T-helper 1 cell (primary cell): ENCODE measurements at regions not wholly inside any gene's neighbourhood (a gene's known extent, or its start where the extent isn't known, plus 50 kb on each side); places are given as distances from the start of the nearest gene placed in this dataset.
"Not testable (repeated sequence)": the region's sequence is repeated elsewhere in the genome, so short reads cannot be mapped to it uniquely, and the experiment has no call there.

ENCODE experiments used
- DNase-seq, 5 donors: peaks; one replicate each; pipeline ENCODE4 v3.0.0-alpha.2; 2012 to 2020

DNA sequence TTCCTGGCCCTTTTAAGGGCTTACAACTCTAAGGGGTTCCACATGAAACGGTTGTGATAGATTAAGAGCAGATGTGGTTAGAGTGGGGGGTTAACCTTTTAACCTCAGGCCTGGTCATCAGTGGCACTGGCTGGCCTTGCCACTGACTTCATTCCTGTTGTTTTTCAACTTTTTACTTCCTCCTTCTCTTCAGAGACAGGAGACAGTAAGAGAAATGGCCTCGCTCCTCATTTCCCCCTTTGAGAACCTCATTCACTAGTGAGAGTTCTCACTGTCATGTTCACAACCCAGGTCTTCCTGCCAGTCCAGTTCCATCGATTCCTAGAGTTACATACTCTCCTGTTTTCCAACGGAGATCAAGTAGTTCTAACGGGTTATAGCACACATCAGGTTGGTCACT is 101.6 kb upstream of the SLC1A4 start:
- no peak for DNase-seq

DNA sequence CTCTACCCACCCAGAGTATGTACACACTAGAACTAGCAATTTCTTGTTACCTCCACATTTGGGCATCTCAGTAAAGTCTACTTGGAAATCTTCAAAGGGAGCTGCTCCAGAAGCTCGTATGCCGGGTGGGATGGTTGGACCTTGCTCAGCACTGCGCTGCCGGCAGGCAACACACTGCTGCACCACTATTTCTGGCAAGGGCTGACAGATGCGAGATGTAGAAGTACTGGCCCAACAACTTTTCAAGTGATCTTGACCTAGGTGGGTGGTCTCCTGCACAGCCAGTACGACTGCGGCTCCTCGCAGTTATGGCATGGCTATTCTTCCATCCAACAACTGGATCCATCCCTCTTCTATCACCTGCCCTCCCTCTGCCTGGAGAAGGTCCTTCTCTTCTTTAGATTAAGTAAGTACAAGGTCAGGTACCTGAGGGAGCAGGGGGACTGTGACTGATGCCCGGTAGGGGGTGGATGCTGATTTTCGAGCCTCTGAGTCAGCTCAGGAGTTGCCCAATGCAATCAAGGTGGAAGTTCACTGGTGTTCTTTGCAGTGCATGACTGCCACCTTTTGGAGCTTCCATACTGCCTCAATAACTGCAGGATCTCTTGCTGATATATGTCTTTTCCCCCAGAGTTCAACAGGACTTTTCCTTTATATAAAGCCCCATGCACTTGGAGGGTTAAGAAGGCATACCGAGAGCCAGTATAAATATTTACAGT is 100.4 kb upstream of the SLC1A4 start:
- no peak for DNase-seq

DNA sequence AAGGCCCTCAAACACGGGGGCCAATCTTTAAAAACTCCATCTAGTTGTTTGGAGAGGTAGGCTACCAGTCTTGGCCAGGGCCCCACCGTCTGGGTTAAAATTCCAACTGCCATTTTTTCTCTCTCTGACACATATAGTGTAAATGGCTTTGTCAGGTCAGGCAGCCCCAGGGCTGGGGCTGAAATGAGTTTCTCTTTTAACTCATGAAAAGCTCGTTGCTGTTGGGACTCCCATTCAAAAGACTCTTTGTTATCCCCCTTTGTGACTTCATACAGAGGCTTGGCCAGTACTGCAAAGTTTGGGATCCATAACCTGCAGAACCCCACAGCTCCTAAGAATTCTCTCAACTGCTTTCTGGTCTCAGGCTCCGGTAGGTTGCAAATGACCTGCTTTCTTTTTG is 99.4 kb upstream of the SLC1A4 start:
- no peak for DNase-seq

DNA sequence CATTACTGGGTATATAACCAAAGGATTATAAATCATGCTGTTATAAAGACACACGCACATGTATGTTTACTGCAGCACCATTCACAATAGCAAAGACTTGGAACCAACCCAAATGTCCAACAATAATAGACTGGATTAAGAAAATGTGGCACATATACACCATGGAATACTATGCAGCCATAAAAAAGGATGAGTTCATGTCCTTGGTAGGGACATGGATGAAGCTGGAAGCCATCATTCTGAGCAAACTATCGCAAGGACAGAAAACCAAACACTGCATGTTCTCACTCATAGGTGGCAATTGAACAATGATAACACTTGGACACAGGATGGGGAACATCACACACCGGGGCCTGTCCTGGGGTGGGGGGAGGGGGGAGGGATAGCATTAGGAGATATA is 92.6 kb upstream of the SLC1A4 start:
- not testable (repeated sequence) for DNase-seq

DNA sequence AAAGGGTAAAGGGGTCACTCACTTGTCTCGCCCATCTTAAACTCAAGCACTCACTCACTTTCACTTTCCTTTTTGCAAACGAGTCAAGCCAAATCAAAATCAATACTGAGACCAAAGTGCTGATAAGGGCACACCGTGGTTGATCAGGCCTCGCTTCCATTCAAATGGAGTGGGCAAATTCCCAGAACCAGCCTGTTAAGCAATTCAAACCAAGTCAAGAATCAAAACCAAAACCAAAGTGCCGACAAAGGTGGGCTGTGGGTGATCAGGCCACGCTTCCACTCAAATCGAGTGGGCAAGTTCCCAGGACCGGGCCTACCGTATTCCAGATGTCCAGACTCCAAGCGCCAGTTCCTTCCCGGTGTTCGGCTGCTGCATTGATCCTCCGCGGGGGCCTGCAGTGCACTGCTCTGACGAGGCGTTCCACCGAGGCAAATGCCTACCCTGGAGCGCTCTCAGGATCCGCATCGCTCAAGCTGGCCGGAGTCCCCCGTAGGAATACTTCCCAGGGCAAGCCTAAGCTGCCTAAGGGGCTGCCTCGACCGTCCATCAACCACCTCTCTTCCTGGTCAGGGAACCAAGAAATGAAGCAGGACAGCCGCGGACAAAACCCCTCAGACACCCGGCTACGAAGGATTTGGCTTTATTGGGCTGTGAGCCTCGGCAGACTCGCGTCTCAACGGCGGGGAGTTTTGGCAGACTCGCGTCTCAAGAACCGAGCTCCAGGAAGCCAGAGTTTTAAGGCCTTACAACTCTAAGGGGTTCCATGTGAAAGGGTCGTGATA is 89.9 kb upstream of the SLC1A4 start:
- DNase-seq, result no peak

DNA sequence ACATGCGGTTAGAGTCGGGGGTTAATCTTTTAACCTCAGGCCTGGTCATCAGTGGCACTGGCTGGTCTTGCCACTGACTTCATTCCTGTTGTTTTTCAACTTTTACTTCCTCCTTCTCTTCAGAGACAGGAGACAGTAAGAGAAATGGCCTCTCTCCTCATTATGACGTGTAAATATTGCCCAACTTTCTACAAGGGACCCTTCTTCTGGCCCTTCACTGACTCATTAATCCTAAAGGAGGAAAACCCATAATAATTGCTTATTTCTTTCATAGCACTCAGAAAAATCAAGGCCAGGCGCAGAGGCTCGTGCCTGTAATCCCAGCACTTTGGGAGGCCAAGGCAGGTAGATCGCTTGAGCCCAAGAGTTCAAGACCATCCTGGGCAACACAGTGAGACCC is 89.3 kb upstream of the SLC1A4 start:
- DNase-seq, result not testable (repeated sequence)

DNA sequence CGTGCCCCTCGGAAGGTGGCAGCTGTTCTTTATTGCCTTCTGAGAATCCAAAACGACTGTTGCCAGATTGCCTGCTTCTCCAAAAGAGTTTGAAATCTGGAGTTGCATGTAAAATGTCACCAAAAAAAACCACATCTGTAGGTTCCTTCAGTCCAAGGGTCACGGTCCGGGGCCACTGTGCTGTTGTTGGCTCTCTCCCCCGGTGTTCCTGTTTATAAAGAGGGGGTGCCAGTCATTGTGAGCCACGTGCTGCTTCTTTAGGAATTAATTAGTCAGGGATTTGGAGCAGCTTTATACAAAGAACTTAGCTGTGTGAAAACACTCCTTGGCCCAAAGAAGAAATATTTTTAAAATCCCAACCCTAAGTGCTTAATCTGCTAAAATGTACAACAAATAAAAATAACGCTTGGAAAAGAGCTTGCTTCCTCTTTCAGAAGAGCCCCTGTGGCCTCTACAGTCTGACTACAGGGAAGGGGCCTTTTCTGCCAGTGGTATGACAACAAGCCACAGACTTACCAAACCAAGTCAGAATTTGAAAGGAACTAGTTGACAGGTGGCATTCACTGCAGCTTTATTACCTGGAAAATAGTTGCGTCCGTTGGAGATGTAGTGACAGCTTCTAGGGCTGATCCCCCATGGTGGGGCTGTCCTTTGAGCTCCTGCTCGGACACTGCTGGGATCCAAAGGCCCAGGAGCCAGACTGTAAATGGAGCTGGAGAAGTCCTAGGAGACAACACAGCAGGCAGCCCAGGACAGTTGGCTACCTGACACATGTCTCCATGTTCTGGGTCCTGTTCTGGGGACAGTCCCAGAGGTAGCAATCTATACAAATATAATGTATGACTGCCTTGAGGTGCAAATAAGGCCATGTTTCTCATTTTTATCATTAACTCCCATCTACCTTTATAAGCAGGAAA is 84.5 kb upstream of the SLC1A4 start:
- no peak for DNase-seq

DNA sequence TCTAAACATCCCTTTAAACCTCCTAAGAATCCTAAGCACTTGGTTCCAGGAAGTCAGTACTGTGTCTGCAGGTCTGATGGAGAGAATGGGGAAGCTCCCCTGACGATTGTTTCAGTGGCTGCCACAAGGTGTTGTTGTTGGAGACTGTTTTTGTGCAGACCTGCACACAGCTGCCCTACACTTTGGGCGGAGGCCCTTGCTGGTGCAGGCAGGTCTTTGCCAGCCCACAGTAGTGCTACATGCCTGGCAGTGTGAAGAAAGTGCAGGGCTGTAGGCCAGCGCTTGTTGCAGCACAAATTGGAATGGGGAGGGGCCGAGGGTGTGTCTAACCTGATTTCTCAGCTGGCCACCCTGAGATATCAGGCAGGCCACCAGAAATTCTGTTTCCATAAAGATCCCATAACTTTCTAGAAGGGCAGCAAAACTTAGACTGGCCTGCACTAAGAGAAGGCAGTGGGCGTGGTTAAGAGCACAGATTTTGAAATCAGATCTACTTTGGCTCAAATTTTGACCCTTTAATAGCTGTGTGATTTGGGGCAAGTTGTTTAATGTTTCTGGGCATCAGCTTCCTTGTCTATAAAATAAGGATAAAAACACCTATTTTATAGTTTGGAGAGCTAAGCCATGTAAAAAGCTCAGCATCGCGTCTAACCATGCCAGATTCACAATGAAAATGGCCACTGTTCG is 83.7 kb upstream of the SLC1A4 start:
- DNase-seq, result no peak

DNA sequence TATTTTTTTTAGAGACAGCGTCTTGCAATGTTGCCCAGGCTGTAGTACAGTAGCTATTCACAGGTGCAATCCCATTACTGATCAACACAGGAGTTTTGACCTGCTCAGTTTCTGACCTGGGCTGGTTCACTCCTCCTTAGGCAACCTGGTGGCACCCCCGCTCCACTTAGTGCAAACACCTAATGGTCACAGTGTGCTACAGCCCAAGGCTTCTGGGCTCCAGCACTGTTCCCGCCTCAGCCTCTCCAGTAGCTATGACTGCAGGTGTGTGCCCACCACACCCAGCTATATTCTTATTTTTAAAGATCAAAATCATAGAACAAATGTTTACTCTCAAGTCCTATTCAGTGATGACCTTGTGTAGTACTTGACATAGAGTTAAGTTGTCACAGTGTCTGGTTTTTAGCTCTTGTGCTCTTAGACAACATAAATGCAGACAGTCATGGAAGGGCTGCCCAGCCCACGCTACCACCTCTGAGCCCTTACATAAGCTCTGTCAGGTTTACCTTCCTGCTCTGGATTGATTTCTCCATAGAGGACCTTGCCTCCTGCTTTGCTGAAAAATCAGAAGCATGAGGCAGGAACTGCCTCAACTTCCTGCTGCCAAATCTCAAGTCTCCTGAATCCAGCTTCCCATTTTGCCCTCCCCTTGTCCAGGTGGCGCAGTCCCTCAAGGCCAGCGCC is 82.2 kb upstream of the SLC1A4 start:
- no peak for DNase-seq

DNA sequence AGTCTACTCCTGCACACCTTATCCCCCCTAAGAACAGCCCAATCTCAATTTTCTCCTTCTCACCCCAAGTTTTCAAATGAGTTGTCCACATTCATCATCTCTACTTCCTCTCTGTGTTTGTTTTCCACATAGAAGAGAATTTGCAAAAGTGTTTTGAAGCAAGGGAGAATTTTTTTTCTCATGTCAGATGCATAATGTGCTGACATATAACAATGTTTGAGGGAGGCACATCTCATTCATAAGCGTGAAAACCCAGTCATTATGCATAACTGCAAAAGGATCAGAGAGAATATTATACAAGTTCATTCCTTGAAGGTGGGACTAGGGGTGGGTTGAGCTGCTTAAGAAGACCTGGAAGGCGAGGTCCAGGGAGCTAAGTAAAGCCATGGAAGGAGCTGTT is 80.8 kb upstream of the SLC1A4 start:
- no peak for DNase-seq

DNA sequence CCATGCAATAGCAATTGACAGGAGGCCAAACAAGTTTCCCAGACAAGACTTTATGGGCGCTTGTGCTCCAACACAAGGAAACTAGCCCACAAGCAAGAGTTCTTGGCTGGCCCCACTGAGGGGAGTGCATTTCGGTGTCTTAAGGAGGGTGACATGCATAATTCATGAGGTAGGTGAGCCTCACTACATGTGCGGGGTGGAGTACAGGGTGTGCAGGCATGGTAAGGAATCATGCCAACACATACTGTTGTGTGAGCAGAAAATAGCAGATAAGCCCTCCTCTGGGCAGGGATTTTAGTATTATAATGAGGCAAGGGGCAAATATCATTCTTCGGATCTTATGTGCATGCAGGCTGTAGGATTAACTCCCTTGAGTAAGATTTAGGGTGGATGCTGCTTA is 78.7 kb upstream of the SLC1A4 start:
- DNase-seq, result no peak

DNA sequence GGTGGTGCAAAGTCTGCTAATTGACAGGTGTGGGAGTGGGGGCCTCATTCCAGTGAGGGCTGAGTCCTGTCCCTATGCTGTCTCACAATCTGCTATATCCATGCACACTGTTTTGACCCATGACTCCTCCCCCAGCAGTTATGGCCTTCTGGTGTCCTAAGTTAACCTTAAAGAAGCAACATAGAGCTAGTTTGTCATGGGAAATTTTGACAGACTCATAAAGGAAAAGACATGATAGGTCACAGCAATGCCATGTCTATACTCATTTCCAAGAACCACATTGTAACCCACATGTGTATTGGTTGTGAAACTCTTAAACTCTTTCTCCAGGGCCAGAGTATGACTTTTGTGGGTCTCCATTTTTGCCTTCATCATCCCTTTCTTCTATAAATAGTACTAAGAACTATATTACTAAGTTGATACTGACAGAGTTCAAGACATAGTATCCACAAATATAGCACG is 78.2 kb upstream of the SLC1A4 start:
- no peak for DNase-seq

DNA sequence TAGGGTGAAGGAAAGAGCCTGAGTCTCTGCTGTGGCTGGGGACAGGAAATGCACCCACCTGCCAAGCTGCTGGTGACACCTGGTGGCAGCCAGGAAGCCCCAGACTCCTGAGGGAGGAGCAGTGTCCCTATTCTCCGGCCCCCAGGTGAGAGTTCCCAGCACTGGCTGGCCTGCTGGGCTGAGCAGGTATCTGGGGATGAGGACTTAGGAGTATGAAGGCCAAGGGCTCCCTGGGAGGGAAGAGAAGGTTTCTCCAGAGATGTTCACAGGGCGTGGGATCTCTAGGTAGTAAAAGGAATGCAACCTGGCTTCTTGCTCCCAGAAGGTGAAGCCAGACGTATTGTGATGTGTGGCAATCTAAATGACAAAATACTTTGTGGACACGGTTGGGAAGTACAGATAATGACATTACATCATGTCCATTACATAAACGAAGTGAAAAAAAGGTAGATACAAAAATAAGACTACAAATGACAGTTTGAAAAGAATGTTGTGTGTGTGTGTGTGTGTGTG is 75.8 kb upstream of the SLC1A4 start:
- DNase-seq, result peak in 3 of 5 donors; percentile 4 to 14 (median 8)

DNA sequence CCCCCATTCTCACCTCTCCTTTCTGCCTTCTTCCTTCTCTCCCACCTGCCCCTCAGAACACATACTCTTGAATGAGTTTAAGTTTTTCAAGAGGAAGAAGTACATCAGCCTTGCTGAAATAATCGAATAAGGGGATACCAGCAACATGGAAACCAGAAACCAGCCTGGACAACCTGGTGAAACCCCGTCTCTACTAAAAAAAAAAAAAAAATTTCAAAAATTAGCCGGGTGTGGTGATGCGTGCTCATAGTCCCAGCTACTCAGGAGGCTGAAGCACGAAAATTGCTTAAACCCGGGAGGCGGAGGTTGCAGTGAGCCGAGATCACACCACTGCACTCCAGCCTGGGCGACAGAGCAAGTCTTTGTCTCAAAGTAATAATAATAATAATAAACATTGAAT is 75.0 kb upstream of the SLC1A4 start:
- no peak for DNase-seq

DNA sequence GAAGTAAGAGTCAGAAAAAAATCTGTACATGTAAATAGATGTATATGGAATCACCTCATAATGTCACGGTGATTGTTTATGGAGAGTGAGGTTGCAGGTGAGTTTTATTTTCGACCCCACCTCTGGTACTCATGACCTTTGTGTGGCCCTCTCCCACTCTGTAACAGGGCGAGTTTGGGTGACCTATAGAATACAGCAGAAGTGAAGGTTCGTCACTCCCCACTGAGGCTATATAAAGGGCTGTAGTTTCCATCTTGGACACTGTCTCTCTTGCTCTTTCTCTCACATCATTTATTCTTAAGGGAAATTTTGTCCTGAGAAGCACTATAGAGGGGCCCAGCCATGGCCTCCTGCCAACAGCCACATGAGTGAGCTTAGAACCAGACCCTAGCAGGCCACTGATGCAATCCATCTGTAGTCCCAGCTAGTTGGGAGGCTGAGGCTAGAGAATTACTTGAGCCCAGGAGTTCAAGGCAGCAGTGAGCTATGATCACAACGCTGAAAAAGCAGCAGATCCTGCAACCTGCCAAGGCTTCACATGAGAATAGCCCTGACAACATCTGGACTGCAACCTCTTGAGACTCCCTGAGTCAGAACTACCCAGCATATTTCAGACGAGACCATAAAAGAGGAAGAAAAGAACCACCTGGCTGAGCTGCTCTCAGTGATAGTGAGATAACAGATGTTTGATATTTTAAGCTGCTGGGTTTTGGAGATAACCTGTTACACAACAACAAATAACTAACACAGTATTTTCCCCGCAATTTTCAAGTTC is 74.3 kb upstream of the SLC1A4 start:
- no peak for DNase-seq

DNA sequence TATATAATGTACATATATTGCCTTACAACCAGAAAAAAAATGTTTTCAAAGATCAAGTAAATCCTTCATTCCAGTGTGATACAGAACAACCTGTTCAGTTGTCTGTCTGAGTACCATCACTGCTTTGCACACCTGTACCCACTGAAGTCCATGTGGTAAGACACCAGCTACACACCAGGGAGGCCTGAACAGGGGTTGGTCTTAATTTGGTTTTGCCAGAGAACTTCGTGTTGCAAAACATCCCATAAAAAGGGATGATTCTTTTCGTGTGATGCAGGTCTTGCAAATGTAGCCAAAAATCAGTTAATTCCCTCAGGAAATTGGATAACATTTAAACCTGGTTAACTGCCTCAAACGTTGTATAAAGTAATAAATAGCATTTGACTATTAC is 73.7 kb upstream of the SLC1A4 start:
- no peak for DNase-seq

DNA sequence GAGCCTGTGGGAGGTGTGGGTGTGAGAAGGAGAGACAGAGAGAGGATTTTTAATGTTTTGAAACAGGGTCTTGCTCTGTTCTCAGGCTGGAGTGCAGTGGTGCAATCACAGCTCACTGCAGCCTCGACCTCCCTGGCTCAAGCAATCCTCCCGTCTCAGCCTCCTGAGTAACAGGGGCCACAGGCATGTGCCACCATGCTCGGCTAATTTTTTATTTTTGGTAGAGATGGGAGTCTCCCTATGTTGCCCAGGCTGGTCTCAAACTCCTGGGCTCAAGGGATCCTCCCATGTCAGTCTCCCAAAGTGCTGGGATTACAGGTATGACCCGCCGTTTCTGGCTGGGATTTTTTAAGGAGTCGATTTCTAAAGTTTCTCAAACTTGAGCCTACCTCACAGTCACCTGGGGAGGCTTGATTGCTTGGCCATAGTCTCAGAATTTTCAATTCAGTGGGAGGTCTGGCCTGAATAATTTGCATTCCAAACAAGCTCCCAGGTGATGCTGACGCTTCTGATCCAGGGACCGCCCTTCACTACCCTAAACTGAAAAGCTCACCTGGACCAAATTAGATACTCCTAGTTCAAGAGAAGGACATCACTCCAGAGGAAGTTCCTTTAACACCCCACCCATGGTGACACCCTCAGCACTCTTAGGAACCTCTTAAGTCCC is 70.8 kb upstream of the SLC1A4 start:
- DNase-seq, result no peak

DNA sequence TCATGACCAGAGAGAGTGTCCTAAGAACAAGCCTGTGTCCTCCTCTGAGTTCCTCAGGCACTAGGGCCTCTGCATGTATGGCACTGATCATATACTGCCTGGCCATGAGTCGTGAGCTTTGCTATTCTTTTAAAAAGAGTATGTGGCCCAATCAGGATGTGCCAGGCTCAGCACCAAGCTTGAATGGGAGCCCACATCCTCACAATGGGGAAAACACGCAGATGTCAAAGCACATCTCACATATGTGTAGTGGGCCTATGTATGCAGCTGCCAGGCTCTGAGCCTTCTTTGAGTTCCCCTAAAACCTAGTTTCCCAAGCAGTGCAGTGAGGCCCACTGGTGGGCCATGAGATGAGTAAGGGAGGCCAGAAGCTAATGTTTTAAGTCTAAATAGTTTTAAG is 69.9 kb upstream of the SLC1A4 start:
- no peak for DNase-seq

DNA sequence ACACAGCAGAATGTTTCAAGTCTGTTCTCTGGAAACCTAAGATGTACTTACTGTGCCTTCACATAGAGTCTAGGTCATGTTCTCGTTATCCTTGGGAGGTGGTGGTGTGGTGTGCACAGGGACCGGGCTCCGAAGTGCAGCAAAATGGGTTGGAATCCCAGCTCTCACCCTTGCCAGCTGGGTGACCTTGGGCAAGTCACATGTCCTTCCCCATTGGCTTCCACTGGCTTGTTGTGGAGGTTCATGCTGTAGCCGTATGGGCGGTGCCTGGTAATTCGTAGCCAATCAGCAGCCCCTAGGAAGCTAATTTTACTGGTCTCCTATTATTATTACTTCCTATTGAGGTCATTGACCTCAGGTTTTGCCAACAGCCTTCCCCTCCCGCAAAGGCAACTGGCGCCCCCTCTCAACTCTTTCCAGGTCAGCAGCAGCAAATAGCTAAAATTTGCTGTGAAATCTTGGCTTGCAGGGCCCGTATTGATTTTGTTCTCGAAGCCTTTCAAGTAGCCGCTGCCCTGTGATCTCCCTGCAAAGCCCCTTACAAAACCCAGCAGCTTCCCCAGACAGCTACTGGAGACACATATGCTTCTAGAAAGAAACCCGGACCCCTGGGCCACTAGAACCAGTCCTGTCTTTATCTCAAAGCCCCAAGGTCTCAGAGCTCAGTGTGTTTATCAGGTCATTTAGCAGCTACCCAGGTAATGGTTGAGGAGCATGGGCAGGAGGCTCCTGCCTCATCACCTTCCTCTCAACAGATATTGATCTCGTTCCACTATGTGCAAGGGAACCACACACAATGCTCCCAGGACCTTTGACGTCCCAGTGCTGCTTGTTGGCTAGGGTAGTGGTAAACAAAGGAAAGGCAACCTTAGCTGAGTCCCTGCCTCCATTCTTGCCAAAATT is 66.5 kb upstream of the SLC1A4 start:
- DNase-seq, result no peak

DNA sequence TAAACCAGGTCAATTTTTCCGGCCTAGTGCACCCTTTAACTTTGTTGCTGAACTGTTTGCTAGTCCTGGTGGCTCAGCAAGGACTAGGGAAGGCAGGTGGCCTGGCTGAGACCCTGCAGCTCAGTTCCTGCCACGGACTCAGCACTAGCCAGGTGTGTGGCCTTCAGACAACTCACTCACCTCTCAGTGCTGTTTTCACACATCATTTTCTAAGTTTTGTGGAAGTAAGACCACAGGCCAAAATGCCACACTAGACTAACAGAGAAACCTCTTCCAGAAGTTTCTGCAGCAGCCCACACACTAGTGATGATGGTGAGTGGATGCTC is 65.9 kb upstream of the SLC1A4 start:
- no peak for DNase-seq
